Activated T-cell treated with anti-CD3 and anti-CD28 coated beads, Interleukin-2, amount 50 U/mL, for 4 hours (primary cell): ENCODE measurements at regions not wholly inside any gene's neighbourhood (a gene's known extent, or its start where the extent isn't known, plus 50 kb on each side); places are given as distances from the start of the nearest gene placed in this dataset.
"Not testable (repeated sequence)": the region's sequence is repeated elsewhere in the genome, so short reads cannot be mapped to it uniquely, and the experiment has no call there.

Experiments
- ATAC-seq, 2 donors: fragments of 200-7000 bp; cut with Tn5 transposase; one replicate each; pipeline ENCODE4 v1.10.0; 2021
- DNase-seq: peaks from one replicate; pipeline ENCODE4 v3.0.0-alpha.2; 2020
- H3K27me3 Mint-ChIP-seq: one replicate; pipeline ENCODE4 v1.8.0; 2021; ENCODE audit warnings: low read depth, mixed read lengths
- H3K36me3 Mint-ChIP-seq: one replicate; pipeline ENCODE4 v1.8.0; 2022; ENCODE audit warnings: mixed read lengths; ENCODE audit not compliant: insufficient read depth
- H3K4me1 Mint-ChIP-seq: one replicate; pipeline ENCODE4 v1.8.0; 2021; ENCODE audit warnings: low read depth, mixed read lengths
- H3K4me3 Mint-ChIP-seq: one replicate; pipeline ENCODE4 v1.8.0; 2021; ENCODE audit warnings: mild to moderate bottlenecking, moderate library complexity, mixed read lengths
- H3K9me3 Mint-ChIP-seq: one replicate; pipeline ENCODE4 v1.8.0; 2021; ENCODE audit warnings: mixed read lengths

DNA sequence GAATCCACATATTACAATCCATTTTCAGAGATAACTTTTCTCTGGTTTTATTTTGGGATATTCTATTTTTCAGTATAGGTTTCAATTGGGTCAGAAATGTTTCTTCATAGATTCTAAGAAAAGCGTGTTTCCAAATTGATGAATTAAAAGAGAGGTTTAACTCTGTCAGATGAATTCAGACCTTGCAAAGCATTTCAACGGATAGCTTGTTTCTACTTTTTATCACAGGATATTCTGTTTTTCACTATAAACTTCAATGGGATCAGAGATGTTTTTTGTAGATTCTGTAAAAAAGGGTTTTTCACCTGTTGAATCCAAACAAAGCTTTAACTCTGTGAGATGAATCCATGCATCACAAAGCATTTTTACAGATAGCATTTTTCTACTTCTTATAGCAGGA, 1498.1 kb downstream of the UQCRFS1 start:
- no peaks in the 10 kb centered on the region for H3K36me3 Mint-ChIP-seq
- H3K27me3 Mint-ChIP-seq: no peaks in the 10 kb centered on the region
- H3K4me3 Mint-ChIP-seq: no peak overlapping the region
- peaks cover 46% of the 10 kb centered on the region for H3K9me3 Mint-ChIP-seq
- ATAC-seq: no peak
- DNase-seq: no peak
- no peaks in the 10 kb centered on the region for H3K4me1 Mint-ChIP-seq

DNA sequence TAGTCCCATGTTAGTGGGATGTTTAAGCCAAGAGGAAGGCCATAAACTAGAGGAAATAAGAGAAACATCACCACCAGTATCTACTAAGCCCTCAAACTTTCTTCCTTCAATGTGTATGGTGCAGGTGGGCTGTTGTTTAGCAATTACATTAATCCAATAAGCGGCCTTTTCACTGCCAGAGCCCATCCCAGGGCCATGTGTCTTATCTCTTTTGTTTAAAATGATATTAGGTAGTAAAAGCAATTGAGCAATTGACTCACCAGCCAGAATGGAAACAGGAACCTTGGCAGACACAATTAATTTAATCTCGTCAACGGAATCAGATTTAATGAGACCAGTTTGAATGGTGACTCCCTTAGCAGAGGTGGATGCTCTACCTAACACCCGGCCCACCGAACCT, 1503.5 kb downstream of the UQCRFS1 start:
- ATAC-seq (no peak), DNase-seq (no peak)
- H3K27me3 Mint-ChIP-seq: no peaks in the 10 kb centered on the region
- no peaks in the 10 kb centered on the region for H3K4me1 Mint-ChIP-seq
- no peak overlapping the region for H3K4me3 Mint-ChIP-seq
- H3K36me3 Mint-ChIP-seq: no peaks in the 10 kb centered on the region
- H3K9me3 Mint-ChIP-seq: peaks cover 45% of the 10 kb centered on the region

DNA sequence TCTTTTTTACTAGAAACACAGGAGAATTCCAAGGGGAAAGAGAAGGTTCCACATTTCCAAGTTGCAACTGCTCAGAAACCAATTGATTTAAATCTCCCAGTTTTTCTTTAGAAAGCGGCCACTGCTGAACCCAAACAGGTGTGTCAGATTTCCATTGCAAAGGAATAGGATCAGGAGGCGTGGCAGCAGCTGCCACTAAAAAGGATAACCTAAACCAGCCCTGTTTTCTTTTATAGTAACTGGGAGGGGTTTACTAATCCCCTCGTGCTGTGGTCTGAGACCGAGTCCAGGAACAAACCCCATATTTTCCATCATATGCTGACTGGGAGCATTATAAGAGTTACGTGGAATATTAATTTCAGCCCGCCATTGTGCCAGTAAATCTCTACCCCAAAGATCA, 1504.0 kb downstream of the UQCRFS1 start:
- ATAC-seq, H3K36me3 Mint-ChIP-seq, DNase-seq, H3K27me3 Mint-ChIP-seq, H3K4me1 Mint-ChIP-seq, H3K4me3 Mint-ChIP-seq: not testable (repeated sequence)
- peaks cover 45% of the 10 kb centered on the region for H3K9me3 Mint-ChIP-seq

DNA sequence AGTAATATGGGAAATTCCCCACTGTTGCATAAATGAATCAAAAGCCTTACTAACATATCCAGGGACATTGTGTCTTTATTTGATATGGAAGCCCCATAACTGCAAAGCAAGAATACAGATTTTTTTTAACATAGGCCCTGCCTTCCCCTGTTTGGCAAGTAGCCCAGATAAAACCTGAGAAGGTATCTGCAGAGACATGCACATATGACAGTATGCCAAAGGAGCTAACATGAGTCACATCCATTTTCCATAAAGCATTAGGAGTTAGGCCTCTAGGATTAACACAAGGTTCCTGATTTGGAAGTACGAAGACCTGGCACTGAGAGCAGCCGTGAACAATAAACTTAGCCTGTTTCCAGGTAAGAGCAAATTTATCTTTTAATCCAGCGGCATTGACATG, 1505.9 kb downstream of the UQCRFS1 start:
- not testable (repeated sequence) for H3K27me3 Mint-ChIP-seq, DNase-seq, H3K4me3 Mint-ChIP-seq, ATAC-seq, H3K36me3 Mint-ChIP-seq, H3K4me1 Mint-ChIP-seq
- peaks cover 36% of the 10 kb centered on the region for H3K9me3 Mint-ChIP-seq

DNA sequence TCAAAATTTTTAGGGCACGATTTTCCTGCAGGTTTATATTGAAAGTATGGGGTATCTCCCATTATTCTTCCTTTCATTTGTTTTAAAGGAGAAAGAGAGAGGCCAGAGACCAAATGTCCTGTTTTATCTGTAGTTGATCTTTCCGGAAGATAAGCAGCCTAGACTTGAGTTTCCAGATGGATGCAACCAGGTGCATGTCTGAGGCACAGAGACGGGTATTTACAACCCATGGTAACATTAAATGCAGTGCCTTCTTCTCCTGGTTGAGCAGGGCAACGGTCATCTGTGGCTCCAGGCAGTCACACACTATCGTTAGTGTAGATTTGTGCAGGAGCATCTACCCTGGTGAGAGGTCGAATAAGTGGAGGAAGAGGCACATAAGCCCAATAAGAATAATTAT, 1507.1 kb downstream of the UQCRFS1 start:
- H3K27me3 Mint-ChIP-seq: no peaks in the 10 kb centered on the region
- no peaks in the 10 kb centered on the region for H3K36me3 Mint-ChIP-seq
- ATAC-seq (no peak), DNase-seq (no peak)
- H3K4me1 Mint-ChIP-seq: no peaks in the 10 kb centered on the region
- H3K4me3 Mint-ChIP-seq: no peak overlapping the region
- peaks cover 29% of the 10 kb centered on the region for H3K9me3 Mint-ChIP-seq

DNA sequence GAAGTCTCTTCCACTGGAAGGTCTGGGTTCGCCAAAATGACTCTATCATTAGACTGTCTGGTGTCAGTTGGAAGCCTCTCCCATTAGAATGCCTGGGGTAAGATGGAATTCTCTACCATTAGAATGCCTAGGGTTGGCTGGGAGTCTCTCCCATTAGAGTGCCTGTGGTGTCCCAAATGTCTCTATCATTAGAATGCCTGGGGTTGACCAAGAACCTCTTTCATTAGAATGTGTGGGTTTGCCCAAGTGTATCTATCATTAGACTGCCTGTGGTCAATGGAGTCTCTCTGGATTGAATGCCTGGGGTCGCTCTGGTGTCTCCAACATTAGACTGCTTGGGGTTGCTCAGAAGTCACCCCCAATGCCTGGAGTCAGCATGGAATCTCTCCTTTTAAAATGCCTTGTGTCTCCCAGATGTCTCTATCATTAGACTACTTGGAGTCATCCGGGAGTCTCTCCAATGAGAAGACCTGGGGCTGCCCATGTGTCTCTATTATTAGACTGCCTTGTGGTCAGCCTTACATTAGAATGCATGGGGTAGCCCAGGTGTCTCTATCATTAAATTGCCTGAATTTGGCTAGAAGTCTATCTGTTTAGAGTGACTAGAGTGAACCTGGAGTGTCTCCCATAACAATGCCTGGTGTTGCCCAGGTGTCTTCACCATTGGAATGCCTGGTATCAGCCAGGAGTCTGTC, 1518.4 kb downstream of the UQCRFS1 start:
- Mint-ChIP-seq H3K27me3 (no peaks in the 10 kb centered on the region), H3K9me3 (peaks cover 22% of the 10 kb centered on the region), H3K4me1 (no peaks in the 10 kb centered on the region), H3K36me3 (no peaks in the 10 kb centered on the region), H3K4me3 (no peak overlapping the region)
- ATAC-seq (no peak), DNase-seq (no peak)

DNA sequence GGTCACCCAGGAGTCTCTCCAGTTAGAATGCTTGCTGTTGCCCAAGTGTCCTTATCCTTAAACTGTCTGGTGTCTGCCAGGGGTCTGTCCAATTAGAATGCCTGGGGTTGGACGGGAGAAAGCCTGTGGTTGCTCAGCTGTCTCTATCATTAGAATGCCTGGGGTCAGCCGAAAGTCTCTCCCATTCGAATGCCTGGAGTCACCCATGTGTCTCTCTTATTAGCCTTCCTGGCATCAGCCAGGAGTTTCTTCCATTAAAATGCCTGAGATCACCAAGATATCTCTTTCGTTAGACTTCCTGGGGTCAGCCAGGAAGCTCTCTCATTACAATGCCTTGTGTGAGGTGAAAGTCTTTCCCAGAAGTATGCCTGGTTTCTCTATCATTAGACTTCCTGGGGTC, 1521.0 kb downstream of the UQCRFS1 start:
- DNase-seq (no peak), ATAC-seq (no peak)
- Mint-ChIP-seq H3K9me3 (peaks cover 14% of the 10 kb centered on the region), H3K4me1 (no peaks in the 10 kb centered on the region), H3K27me3 (no peaks in the 10 kb centered on the region), H3K36me3 (no peaks in the 10 kb centered on the region), H3K4me3 (no peak overlapping the region)

DNA sequence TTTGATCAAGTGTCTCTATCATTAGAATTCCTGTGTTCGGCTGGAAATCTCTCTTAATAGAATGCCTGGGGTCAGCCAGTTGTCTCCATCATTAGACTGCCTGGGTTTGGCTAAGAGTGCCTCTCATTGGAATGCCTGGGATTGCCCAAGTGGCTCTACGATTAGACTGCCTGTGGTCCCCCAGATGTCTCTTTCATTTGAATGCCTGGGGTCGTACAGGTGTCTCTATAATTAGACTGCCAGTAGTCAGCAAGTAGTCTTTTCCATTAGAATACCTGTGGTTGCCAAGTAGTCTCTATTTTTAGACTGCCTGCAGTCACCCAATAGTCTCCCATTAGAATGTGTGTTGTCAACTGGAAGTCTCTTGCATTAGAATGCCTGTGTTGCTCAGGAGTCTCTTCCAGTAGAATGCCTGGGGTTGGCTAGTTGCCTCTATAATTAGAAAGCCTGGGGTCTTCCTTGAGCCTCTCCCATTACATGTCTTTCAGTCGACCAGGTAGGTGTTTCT, 1523.2 kb downstream of the UQCRFS1 start:
- no peak overlapping the region for H3K4me3 Mint-ChIP-seq
- ATAC-seq (no peak), DNase-seq (no peak)
- H3K27me3 Mint-ChIP-seq: no peaks in the 10 kb centered on the region
- H3K4me1 Mint-ChIP-seq: no peaks in the 10 kb centered on the region
- no peaks in the 10 kb centered on the region for H3K36me3 Mint-ChIP-seq
- peaks cover 12% of the 10 kb centered on the region for H3K9me3 Mint-ChIP-seq

DNA sequence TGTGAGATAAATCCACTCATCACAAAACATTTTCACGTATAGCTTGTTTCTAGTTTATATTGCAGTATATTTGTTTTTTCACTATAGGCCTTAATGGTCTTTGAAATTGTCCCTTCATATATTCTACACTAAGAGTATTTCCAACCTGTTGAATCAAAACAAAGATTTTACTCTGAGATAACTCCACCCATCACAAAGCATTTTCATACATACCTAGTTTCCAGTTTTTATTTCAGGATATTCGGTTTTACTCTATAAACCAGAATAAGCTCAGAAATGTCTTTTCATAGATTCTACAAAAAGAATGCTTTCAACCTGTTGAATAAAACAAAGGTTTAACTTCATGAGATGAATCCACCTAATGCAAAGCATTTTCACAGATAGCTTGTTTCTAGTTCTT, 1528.7 kb downstream of the UQCRFS1 start:
- no peak for DNase-seq
- ATAC-seq: no peak
- no peaks in the 10 kb centered on the region for H3K4me1 Mint-ChIP-seq
- peaks cover 5% of the 10 kb centered on the region for H3K9me3 Mint-ChIP-seq
- H3K27me3 Mint-ChIP-seq: no peaks in the 10 kb centered on the region
- H3K36me3 Mint-ChIP-seq: no peaks in the 10 kb centered on the region
- H3K4me3 Mint-ChIP-seq: no peak overlapping the region

DNA sequence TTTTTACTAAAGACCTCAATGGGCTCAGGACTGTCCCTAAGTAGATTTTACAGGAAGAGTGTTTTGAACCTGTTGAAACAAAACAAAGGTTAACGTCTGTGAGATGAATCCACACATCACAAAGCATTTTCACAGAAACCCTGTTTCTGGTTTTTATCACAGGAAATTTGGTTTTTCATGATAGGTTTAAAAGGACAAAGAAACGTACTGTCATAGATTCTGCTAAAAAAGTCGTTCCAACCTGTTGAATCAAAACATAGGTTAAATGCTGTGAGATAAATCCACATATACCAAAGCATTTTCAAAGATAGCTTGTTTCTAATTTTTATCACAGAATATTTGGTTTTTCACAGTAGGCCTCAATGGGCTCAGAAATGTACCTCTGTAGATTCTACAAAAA, 1531.0 kb downstream of the UQCRFS1 start:
- no peak overlapping the region for H3K4me3 Mint-ChIP-seq
- DNase-seq (no peak), ATAC-seq (no peak)
- H3K4me1 Mint-ChIP-seq: no peaks in the 10 kb centered on the region
- no peaks in the 10 kb centered on the region for H3K27me3 Mint-ChIP-seq
- no peaks in the 10 kb centered on the region for H3K36me3 Mint-ChIP-seq
- H3K9me3 Mint-ChIP-seq: peaks cover 15% of the 10 kb centered on the region

DNA sequence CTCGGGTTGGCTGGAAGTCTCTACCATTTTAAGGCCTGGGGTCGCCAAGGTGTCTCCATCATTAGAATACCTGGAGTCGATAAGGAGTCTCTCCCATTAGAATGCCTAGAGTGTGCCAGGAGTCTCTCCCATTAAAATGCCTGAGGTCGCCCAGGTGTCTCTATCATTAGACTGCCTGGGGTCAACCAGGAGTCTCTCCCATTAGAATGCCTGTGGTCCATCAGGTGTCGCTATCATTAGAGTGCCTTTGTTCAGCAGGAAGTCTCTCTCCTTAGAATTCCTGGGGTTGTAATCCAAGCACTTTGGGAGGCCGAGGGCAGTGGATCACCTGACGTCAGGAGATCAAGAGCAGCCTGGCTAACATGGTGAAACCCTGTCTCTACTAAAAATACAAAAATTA, 1533.0 kb downstream of the UQCRFS1 start:
- DNase-seq: no peak
- Mint-ChIP-seq H3K27me3 (no peaks in the 10 kb centered on the region), H3K4me3 (no peak overlapping the region), H3K36me3 (no peaks in the 10 kb centered on the region), H3K9me3 (peaks cover 24% of the 10 kb centered on the region), H3K4me1 (no peaks in the 10 kb centered on the region)
- no peak for ATAC-seq

DNA sequence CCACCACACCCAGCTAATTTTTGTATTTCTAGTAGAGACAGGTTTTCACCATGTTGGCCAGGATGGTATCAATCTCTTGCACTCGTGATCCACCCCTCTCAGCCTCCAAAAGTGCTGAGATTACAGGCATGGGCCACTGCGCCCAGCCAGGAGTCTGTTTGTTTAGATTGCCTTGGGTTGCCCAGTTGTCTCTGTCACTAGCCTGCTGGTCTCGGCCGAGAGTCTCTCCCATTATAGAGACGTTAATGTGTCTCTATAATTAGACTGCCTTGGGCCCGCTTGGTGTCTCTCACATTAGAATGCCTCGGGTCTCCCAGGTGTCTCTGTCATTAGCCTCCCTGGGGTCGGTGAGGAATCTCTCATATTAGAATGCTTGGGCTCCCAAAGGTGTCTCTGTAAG, 1533.6 kb downstream of the UQCRFS1 start:
- H3K4me3 Mint-ChIP-seq: no peak overlapping the region
- H3K36me3 Mint-ChIP-seq: no peaks in the 10 kb centered on the region
- H3K9me3 Mint-ChIP-seq: peaks cover 24% of the 10 kb centered on the region
- ATAC-seq (no peak), DNase-seq (no peak)
- H3K27me3 Mint-ChIP-seq: no peaks in the 10 kb centered on the region
- H3K4me1 Mint-ChIP-seq: no peaks in the 10 kb centered on the region

DNA sequence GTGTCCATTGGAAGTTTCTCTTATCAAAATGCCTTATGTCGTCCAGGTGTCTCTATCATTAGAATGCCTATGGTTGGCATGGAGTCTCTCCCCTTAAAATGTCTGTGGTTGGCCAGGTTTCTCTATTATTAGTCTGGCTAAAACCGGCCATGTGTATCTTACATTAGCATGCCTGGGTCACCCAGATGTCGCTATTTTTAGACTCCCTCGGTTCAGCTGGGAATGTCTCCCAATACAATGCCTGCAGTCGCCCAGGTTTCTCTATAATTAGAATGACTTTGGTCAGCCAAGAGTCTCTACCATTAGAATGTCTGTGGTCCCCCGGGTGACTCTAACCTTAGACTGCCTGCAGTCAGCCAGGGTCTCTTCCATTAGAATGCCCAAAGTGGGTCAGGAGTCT, 1536.1 kb downstream of the UQCRFS1 start:
- peaks cover 24% of the 10 kb centered on the region for H3K9me3 Mint-ChIP-seq
- no peak overlapping the region for H3K4me3 Mint-ChIP-seq
- no peaks in the 10 kb centered on the region for H3K27me3 Mint-ChIP-seq
- ATAC-seq (no peak), DNase-seq (no peak)
- no peaks in the 10 kb centered on the region for H3K36me3 Mint-ChIP-seq
- H3K4me1 Mint-ChIP-seq: no peaks in the 10 kb centered on the region

DNA sequence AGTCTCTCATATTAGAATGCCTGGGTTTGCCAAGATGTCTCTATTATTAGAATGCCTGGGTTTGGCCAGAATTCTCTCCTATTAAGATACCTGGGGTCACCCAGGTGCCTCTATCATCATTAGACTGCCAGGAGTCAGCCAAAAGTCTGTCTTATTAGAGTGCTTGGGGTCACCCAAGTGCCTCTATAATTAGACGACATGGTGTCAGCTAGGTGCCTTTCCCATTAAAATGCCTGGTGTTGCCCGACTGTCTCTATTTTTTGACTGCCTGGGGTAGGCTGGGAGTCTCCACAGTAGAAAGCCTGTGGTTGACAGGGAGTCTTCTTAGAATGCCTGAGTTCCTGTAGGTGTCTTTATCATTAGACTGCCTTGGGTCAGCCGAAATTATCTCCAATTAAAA, 1536.6 kb downstream of the UQCRFS1 start:
- Mint-ChIP-seq H3K36me3 (no peaks in the 10 kb centered on the region), H3K27me3 (no peaks in the 10 kb centered on the region), H3K4me3 (no peak overlapping the region), H3K9me3 (peaks cover 24% of the 10 kb centered on the region), H3K4me1 (no peaks in the 10 kb centered on the region)
- no peak for DNase-seq
- no peak for ATAC-seq

DNA sequence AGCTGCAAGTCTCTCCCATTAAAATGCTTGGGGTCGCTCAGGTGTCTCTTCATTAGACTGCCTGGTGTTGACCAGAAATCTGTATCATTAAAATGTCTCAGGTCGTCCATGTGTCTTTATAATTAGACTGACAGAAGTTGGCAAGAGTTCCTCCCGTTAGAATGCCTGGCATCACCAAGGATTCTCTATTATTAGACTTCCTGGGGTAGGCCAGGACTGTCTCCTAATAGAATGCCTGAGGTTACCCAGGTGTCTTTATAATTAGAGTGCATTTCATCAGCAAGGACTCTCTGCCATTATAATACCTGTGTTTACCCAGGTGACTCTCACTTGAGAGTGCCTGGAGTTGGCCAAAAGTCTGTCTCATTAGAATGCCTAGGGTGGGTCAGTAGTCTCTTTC, 1537.2 kb downstream of the UQCRFS1 start:
- H3K4me3 Mint-ChIP-seq: no peak overlapping the region

More for the DNA sequence above, 1537.2 kb downstream of the UQCRFS1 start:
- no peaks in the 10 kb centered on the region for H3K27me3 Mint-ChIP-seq
- no peaks in the 10 kb centered on the region for H3K36me3 Mint-ChIP-seq
- H3K9me3 Mint-ChIP-seq: peaks cover 24% of the 10 kb centered on the region
- ATAC-seq (no peak), DNase-seq (no peak)
- no peaks in the 10 kb centered on the region for H3K4me1 Mint-ChIP-seq
